OCI-LY7 (cell line): ENCODE measurements at regions not wholly inside any gene's neighbourhood (a gene's known extent, or its start where the extent isn't known, plus 50 kb on each side); places are given as distances from the start of the nearest gene placed in this dataset.

ENCODE experiments used
- EZH2phosphoT487 ChIP-seq: fragments of 200-600 bp; sonication (generic); IDR thresholded peaks from 2 replicates; pipeline ENCODE4 v1.6.1; 2018; ENCODE audit warnings: low read depth, borderline replicate concordance, mild to moderate bottlenecking, mixed run types, antibody characterized with exemption, low read length, moderate library complexity, mixed read lengths
- TF ChIP-seq, protein P1 (sequence below): fragments of 200-600 bp; sonication (generic); conservative IDR thresholded peaks from 2 replicates; pipeline ENCODE4 v1.5.1; 2014; ENCODE audit warnings: mild to moderate bottlenecking, antibody characterized with exemption, low read length, moderate library complexity, mixed read lengths

DNA sequence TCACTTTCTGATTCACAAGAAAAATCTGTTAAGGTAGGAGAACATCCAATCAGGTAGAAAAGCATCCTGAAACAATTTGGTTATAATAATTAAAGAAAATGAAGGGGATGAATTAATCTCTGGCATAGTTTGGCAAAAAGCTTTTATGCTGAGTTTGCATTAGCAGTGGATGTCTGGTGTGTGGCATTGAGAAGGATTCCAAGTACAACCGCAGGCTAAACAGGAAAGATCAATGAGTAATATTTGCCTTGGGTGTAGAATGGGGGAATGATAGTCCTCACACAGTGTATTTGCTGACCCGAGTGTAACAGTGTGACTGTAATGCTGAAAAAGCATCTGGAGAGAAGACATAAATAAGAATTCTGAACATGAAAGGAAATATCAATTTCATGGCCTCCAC is 68.3 kb upstream of the SESTD1 start:
- TF ChIP-seq, protein P1, sequence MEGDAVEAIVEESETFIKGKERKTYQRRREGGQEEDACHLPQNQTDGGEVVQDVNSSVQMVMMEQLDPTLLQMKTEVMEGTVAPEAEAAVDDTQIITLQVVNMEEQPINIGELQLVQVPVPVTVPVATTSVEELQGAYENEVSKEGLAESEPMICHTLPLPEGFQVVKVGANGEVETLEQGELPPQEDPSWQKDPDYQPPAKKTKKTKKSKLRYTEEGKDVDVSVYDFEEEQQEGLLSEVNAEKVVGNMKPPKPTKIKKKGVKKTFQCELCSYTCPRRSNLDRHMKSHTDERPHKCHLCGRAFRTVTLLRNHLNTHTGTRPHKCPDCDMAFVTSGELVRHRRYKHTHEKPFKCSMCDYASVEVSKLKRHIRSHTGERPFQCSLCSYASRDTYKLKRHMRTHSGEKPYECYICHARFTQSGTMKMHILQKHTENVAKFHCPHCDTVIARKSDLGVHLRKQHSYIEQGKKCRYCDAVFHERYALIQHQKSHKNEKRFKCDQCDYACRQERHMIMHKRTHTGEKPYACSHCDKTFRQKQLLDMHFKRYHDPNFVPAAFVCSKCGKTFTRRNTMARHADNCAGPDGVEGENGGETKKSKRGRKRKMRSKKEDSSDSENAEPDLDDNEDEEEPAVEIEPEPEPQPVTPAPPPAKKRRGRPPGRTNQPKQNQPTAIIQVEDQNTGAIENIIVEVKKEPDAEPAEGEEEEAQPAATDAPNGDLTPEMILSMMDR = no peak
- TF ChIP-seq EZH2phosphoT487 = no peak
